ENCODE measurements at regions not wholly inside any gene's neighbourhood (a gene's known extent, or its start where the extent isn't known, plus 50 kb on each side); places are given as distances from the start of the nearest gene placed in this dataset.
A peak's percentile ranks its signal among the peaks of the same experiment; 100 is the strongest.

GRCh38 chrX:143455046-143455445 lies 62.2 kb downstream of the SPANXN3 start:
- TF ChIP-seq, protein P1, sequence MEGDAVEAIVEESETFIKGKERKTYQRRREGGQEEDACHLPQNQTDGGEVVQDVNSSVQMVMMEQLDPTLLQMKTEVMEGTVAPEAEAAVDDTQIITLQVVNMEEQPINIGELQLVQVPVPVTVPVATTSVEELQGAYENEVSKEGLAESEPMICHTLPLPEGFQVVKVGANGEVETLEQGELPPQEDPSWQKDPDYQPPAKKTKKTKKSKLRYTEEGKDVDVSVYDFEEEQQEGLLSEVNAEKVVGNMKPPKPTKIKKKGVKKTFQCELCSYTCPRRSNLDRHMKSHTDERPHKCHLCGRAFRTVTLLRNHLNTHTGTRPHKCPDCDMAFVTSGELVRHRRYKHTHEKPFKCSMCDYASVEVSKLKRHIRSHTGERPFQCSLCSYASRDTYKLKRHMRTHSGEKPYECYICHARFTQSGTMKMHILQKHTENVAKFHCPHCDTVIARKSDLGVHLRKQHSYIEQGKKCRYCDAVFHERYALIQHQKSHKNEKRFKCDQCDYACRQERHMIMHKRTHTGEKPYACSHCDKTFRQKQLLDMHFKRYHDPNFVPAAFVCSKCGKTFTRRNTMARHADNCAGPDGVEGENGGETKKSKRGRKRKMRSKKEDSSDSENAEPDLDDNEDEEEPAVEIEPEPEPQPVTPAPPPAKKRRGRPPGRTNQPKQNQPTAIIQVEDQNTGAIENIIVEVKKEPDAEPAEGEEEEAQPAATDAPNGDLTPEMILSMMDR (IDR thresholded peaks at IDR 0.05; ENCODE audit: unreplicated experiment): no peak
- POLR2A ChIA-PET: no interaction called here
- CTCF ChIA-PET: no interaction called here
- intact Hi-C loops (cut with micrococcal nuclease): no loop called here
- Mint-ChIP-seq H3K4me1 (ENCODE audit: insufficient read depth, unreplicated experiment) (no peaks in the 10 kb centered on the region), H3K36me3 (ENCODE audit: insufficient read depth, unreplicated experiment) (no peaks in the 10 kb centered on the region), H3K27ac (ENCODE audit: low read depth, unreplicated experiment) (no peak overlapping the region), H3K4me3 (ENCODE audit: unreplicated experiment) (no peak overlapping the region), H3K27me3 (ENCODE audit: insufficient read depth, unreplicated experiment) (no peaks in the 10 kb centered on the region), H3K9me3 (ENCODE audit: unreplicated experiment) (no peaks in the 10 kb centered on the region)
- no peak for DNase-seq (ENCODE audit: unreplicated experiment)
- no TSS peak for BruUV-seq (replicated peaks)

DNA sequence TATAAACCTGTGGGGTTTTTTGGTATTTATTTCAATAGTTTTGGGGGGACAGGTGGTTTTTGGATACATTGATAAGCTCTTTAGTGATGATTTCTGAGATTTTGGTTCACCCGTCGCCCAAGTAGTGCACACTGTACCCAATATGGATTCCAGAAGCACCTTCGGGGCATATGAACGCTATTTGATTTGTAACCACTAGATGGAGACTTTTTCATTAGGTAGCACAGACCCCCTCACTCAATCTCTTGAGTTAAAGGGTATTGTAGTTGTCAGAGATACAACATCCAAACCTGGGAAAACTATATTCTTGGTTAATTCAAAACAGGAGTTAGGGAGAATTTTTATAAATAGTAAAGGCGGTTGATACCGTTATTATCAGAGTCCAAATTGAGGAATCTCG lies 79.8 kb downstream of the SPANXN3 start:
- CTCF ChIA-PET: interaction anchor here (0.6 to 1.5 kb wide), 7 partner anchors 9 to 358 kb away, joined by 3 to 7 read pairs (median 4); no protein-coding TSS in a partner anchor
- no peaks in the 10 kb centered on the region for H3K27me3 Mint-ChIP-seq (ENCODE audit: insufficient read depth, unreplicated experiment)
- BruUV-seq (replicated peaks): no TSS peak
- H3K27ac Mint-ChIP-seq (ENCODE audit: low read depth, unreplicated experiment): no peak overlapping the region
- POLR2A ChIA-PET: interaction anchor here (1.2 kb wide), 1 partner anchor 187 kb away, joined by 3 read pairs; no protein-coding TSS in a partner anchor
- TF ChIP-seq, protein P1 (IDR thresholded peaks at IDR 0.05; ENCODE audit: unreplicated experiment): peak; percentile 51
- H3K36me3 Mint-ChIP-seq (ENCODE audit: insufficient read depth, unreplicated experiment): no peaks in the 10 kb centered on the region
- H3K4me3 Mint-ChIP-seq (ENCODE audit: unreplicated experiment): no peak overlapping the region
- H3K9me3 Mint-ChIP-seq (ENCODE audit: unreplicated experiment): peaks cover 7% of the 10 kb centered on the region
- intact Hi-C loops (cut with micrococcal nuclease): loop anchor here (1.0 to 5.0 kb wide), 2 partner anchors 227 to 1755 kb away; no protein-coding TSS in a partner anchor
- DNase-seq (ENCODE audit: unreplicated experiment): peak; percentile 52
- H3K4me1 Mint-ChIP-seq (ENCODE audit: insufficient read depth, unreplicated experiment): no peaks in the 10 kb centered on the region

DNA sequence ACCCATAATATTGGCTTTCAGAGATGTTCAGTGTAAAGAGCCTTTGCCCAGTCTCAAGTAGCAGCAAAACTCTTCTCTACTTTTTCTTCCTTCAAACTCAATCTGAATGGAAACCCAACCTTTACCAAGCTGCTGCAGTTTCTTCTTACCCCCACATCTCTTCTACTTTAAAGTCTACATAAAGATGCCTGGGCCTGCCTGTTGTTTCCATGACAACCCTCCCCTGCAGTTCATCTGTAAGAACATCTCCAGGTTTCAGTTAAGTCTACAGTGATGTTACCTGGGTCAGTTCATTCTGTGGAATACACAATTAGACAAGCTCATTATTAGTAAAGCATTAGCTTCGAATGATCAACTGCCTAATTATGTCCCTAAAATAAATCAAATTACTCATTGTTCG lies 81.4 kb downstream of the SPANXN3 start:
- intact Hi-C loops (cut with micrococcal nuclease): loop anchor here (5.0 kb wide), 1 partner anchor 1756 kb away; no protein-coding TSS in a partner anchor
- no peaks in the 10 kb centered on the region for H3K4me1 Mint-ChIP-seq (ENCODE audit: insufficient read depth, unreplicated experiment)
- POLR2A ChIA-PET: no interaction called here
- no peak overlapping the region for H3K4me3 Mint-ChIP-seq (ENCODE audit: unreplicated experiment)
- BruUV-seq (replicated peaks): no TSS peak
- no peaks in the 10 kb centered on the region for H3K27me3 Mint-ChIP-seq (ENCODE audit: insufficient read depth, unreplicated experiment)
- CTCF ChIA-PET: interaction anchor here (0.6 to 1.3 kb wide), 4 partner anchors 12 to 447 kb away, joined by 3 to 4 read pairs (median 3); no protein-coding TSS in a partner anchor
- H3K9me3 Mint-ChIP-seq (ENCODE audit: unreplicated experiment): no peaks in the 10 kb centered on the region
- TF ChIP-seq, protein P1 (IDR thresholded peaks at IDR 0.05; ENCODE audit: unreplicated experiment): no peak
- H3K27ac Mint-ChIP-seq (ENCODE audit: low read depth, unreplicated experiment): no peak overlapping the region
- DNase-seq (ENCODE audit: unreplicated experiment): no peak
- no peaks in the 10 kb centered on the region for H3K36me3 Mint-ChIP-seq (ENCODE audit: insufficient read depth, unreplicated experiment)

GRCh38 chrX:143429811-143430210 lies 87.5 kb downstream of the SPANXN3 start:
- no peaks in the 10 kb centered on the region for H3K9me3 Mint-ChIP-seq (ENCODE audit: unreplicated experiment)
- no peaks in the 10 kb centered on the region for H3K27me3 Mint-ChIP-seq (ENCODE audit: insufficient read depth, unreplicated experiment)
- H3K27ac Mint-ChIP-seq (ENCODE audit: low read depth, unreplicated experiment): no peak overlapping the region
- intact Hi-C loops (cut with micrococcal nuclease): no loop called here
- peaks cover 6% of the 10 kb centered on the region for H3K4me1 Mint-ChIP-seq (ENCODE audit: insufficient read depth, unreplicated experiment)
- POLR2A ChIA-PET: no interaction called here
- no peaks in the 10 kb centered on the region for H3K36me3 Mint-ChIP-seq (ENCODE audit: insufficient read depth, unreplicated experiment)
- CTCF ChIA-PET: interaction anchor here (0.8 to 0.9 kb wide), 2 partner anchors 15 to 235 kb away, joined by 3 to 4 read pairs; no protein-coding TSS in a partner anchor
- TF ChIP-seq, protein P1 (IDR thresholded peaks at IDR 0.05; ENCODE audit: unreplicated experiment): no peak
- DNase-seq (ENCODE audit: unreplicated experiment): no peak
- no peak overlapping the region for H3K4me3 Mint-ChIP-seq (ENCODE audit: unreplicated experiment)
- BruUV-seq (replicated peaks): no TSS peak
